Transverse colon (tissue), 3 donors: ENCODE measurements at regions not wholly inside any gene's neighbourhood (a gene's known extent, or its start where the extent isn't known, plus 50 kb on each side); places are given as distances from the start of the nearest gene placed in this dataset.

Experiments used
- CTCF ChIP-seq, 5 experiments: fragments of 200-600 bp in 3 of 5; fragments of 450-650 bp in 2 of 5; sonication (generic) in 3 of 5; IDR thresholded peaks; 1 replicate in 2 of 5; 2 replicates in 3 of 5; pipeline ENCODE4 v1.5.1; 2016 to 2017; ENCODE audit warnings: antibody characterized with exemption in 5 of 5, inconsistent platforms in 3 of 5, mild to moderate bottlenecking in 2 of 5, moderate library complexity in 1 of 5
- EP300 ChIP-seq: sonication (generic); formaldehyde crosslinking; IDR thresholded peaks from one replicate; pipeline ENCODE4 v1.6.1; 2017; ENCODE audit warnings: antibody characterized with exemption, low read depth
- POLR2A ChIP-seq: fragments of 450-650 bp; IDR thresholded peaks from one replicate; pipeline ENCODE4 v1.6.1; 2016; ENCODE audit warnings: antibody characterized with exemption, mild to moderate bottlenecking, moderate library complexity

GRCh38 chr20:60068509-60068908 is 110.3 kb downstream of the CDH26 start:
- TF ChIP-seq CTCF (IDR thresholded peaks at IDR 0.05) (no peak), POLR2A (no peak), EP300 (no peak)
